ENCODE measurements at regions not wholly inside any gene's neighbourhood (a gene's known extent, or its start where the extent isn't known, plus 50 kb on each side); places are given as distances from the start of the nearest gene placed in this dataset.

- H3K9me3 ChIP-seq (replicated peaks; ENCODE audit: control insufficient read depth, insufficient read depth, low read length) = no peaks in the 10 kb centered on the region; the same call in 2 of the 3 replicates
- intact Hi-C loops (cut with micrococcal nuclease; ENCODE audit: unreplicated experiment) = no loop called here
- no peak overlapping the region for H2AFZ ChIP-seq (ENCODE audit: control insufficient read depth, low read depth, low read length)
- DNase-seq (ENCODE audit: low read depth, low spot score) (no peak), ATAC-seq (no peak), FAIRE-seq (no peak)
- CTCF ChIA-PET = no interaction called here
- no peaks in the 10 kb centered on the region for H3K36me3 ChIP-seq (ENCODE audit: control insufficient read depth in 2 of 2, insufficient read depth in 2 of 2, low read length in 1 of 2)
- H3K4me3 ChIP-seq = no peak overlapping the region
- SMC1A ChIA-PET (ENCODE audit: uncharacterized antibody, unreplicated experiment) = interaction anchor here (1.0 to 2.1 kb wide), 6 partner anchors 9 to 306 kb away, joined by 3 to 8 read pairs (median 5); no protein-coding TSS in a partner anchor
- no peaks in the 10 kb centered on the region for H3K27me3 ChIP-seq (replicated peaks in 1 of 2; ENCODE audit: control insufficient read depth in 2 of 2, insufficient read depth in 2 of 2, low read length in 1 of 2)
- no peak overlapping the region for H3K9ac ChIP-seq (ENCODE audit: control insufficient read depth, insufficient read depth, low read length)
- no TSS peak for BruUV-seq (replicated peaks)
- no peaks in the 10 kb centered on the region for H3K4me1 ChIP-seq (ENCODE audit: control insufficient read depth, insufficient read depth, low read length)
- in situ Hi-C loops (cut with MboI) = no loop called here
- RAD21 ChIA-PET (ENCODE audit: unreplicated experiment) = no interaction called here
- H3K79me2 ChIP-seq (ENCODE audit: control insufficient read depth, insufficient read depth, low read length) = no peaks in the 10 kb centered on the region
- POLR2A ChIA-PET = no interaction called here
- no peaks in the 10 kb centered on the region for H4K20me1 ChIP-seq (ENCODE audit: control insufficient read depth, insufficient read depth)
- no peak overlapping the region for H3K27ac ChIP-seq (ENCODE audit: control insufficient read depth, insufficient read depth)
- no peak overlapping the region for H3K4me2 ChIP-seq (ENCODE audit: control insufficient read depth, insufficient read depth)
- TF ChIP-seq FOS (IDR thresholded peaks at IDR 0.05; ENCODE audit: borderline replicate concordance, extremely low read depth, insufficient read length) (no peak), BCL3 (IDR thresholded peaks at IDR 0.05; ENCODE audit: borderline replicate concordance, insufficient read depth, low read depth, low read length, poor library complexity, severe bottlenecking) (no peak), ZBED1 (IDR thresholded peaks at IDR 0.05; ENCODE audit: borderline replicate concordance) (no peak), CREM (IDR thresholded peaks at IDR 0.05; ENCODE audit: low read depth) (no peak), POU2F2 (IDR thresholded peaks at IDR 0.05; ENCODE audit: borderline replicate concordance, low read depth, low read length) (no peak), NRF1 (conservative IDR thresholded peaks at IDR 0.05; ENCODE audit: low read depth, low read length) (no peak), MTA3 (IDR thresholded peaks at IDR 0.05; ENCODE audit: borderline replicate concordance, low read length) (no peak), RCOR1 (conservative IDR thresholded peaks at IDR 0.05; ENCODE audit: low read depth, low read length) (no peak), GATAD2B (conservative IDR thresholded peaks at IDR 0.05; ENCODE audit: low read depth) (no peak), ZNF687 (IDR thresholded peaks at IDR 0.05) (no peak), ZNF217 (IDR thresholded peaks at IDR 0.05) (no peak), EGR1 (IDR thresholded peaks at IDR 0.05; ENCODE audit: borderline replicate concordance in 1 of 2, low read depth in 2 of 2, low read length in 2 of 2) (no peak), SMC3 (IDR thresholded peaks at IDR 0.05; ENCODE audit: borderline replicate concordance, low read length) (no peak)
These were observed 308.6 kb upstream of the CNR1 start for GRCh38 chr6:88474720-88475119.
